HCT116 (cell line): ENCODE measurements at regions not wholly inside any gene's neighbourhood (a gene's known extent, or its start where the extent isn't known, plus 50 kb on each side); places are given as distances from the start of the nearest gene placed in this dataset.

Experiments
- ATAC-seq: fragments of 200-7000 bp; cut with Tn5 transposase; 2 replicates; pipeline ENCODE4 v1.9.1; 2020; ENCODE audit warnings: mild to moderate bottlenecking, moderate library complexity
- BruUV-seq: library from RNA; stranded (reverse); fragments of 400-500 nt; replicated peaks from 2 replicates; lab custom pipeline; 2021; lab: Mats Ljungman, UMichigan
- CTCF ChIA-PET: fragments of 300-600 bp; sonication (Branson Sonifier 250); formaldehyde crosslinking; loops from one replicate; lab custom pipeline; 2021; ENCODE audit warnings: antibody characterized with exemption; lab: Charles Lee
- POLR2A ChIA-PET: fragments of 300-600, 350-600 bp; sonication (Branson Sonifier 250); formaldehyde crosslinking; loops from one replicate; lab custom pipeline; 2021; ENCODE audit warnings: antibody characterized with exemption; lab: Charles Lee
- RAD21 ChIA-PET, 2 experiments: fragments of 300-600 bp; sonication (Branson Sonifier 250); formaldehyde crosslinking; loops; one replicate each; lab custom pipeline; 2023; ENCODE audit warnings: low total read pairs in 2 of 2; ENCODE audit not compliant: uncharacterized antibody in 2 of 2, unreplicated experiment in 2 of 2, low non-redundant PET in 1 of 2; lab: Charles Lee
- DNase-seq: peaks from one replicate; pipeline ENCODE4 v3.0.0-alpha.2; 2010; ENCODE audit warnings: low read depth, low spot score
- H2AFZ ChIP-seq: fragments of 200-600 bp; shearing (Covaris generic), sonication (generic); 2 replicates; pipeline ENCODE4 v1.6.1; 2017; ENCODE audit warnings: low read depth, mixed run types, mixed read lengths, antibody characterized with exemption, low read length; ENCODE audit not compliant: poor library complexity, severe bottlenecking
- H3K27ac ChIP-seq: 2 replicates; pipeline ENCODE4 v1.5.1; 2012; ENCODE audit warnings: low read depth, low read length
- H3K27me3 ChIP-seq: fragments of 200-600 bp; sonication (generic); 2 replicates; pipeline ENCODE4 v1.6.1; 2016; ENCODE audit warnings: mixed run types, low read length, mixed read lengths; ENCODE audit not compliant: insufficient read depth
- H3K36me3 ChIP-seq, 2 experiments: fragments of 200-500 bp in 1 of 2; fragments of 200-600 bp in 1 of 2; sonication (Bioruptor generic) in 1 of 2; sonication (generic) in 1 of 2; 2 replicates each; pipeline versions ENCODE4 v1.5.1 to v1.6.1; 2014 to 2016; ENCODE audit warnings: low read length in 2 of 2, inconsistent platforms in 1 of 2, mixed read lengths in 1 of 2, mixed run types in 1 of 2; ENCODE audit not compliant: insufficient read depth in 2 of 2, control insufficient read depth in 1 of 2
- H3K4me1 ChIP-seq, 2 experiments: fragments of 200-600 bp in 1 of 2; sonication (generic) in 1 of 2; 2 replicates each; pipeline versions ENCODE4 v1.5.1 to v1.6.1; 2012 to 2017; ENCODE audit warnings: low read length in 2 of 2, inconsistent platforms in 1 of 2, mild to moderate bottlenecking in 1 of 2, mixed read lengths in 1 of 2, mixed run types in 1 of 2, moderate library complexity in 1 of 2; ENCODE audit not compliant: insufficient read depth in 2 of 2, control insufficient read depth in 1 of 2
- H3K4me2 ChIP-seq: fragments of 200-600 bp; sonication (generic); 2 replicates; pipeline ENCODE4 v1.6.1; 2017; ENCODE audit warnings: mixed run types, low read length, mixed read lengths
- H3K4me3 ChIP-seq, 2 experiments: fragments of 200-600 bp in 1 of 2; sonication (generic) in 1 of 2; replicated peaks in 1 of 2; 2 replicates each; pipeline ENCODE4 v1.5.1; 2011 to 2016; ENCODE audit warnings: low read length in 2 of 2, control low read depth in 1 of 2, low read depth in 1 of 2, mild to moderate bottlenecking in 1 of 2, mixed read lengths in 1 of 2, mixed run types in 1 of 2
- H3K79me2 ChIP-seq: fragments of 200-600 bp; sonication (generic); 2 replicates; pipeline ENCODE4 v1.6.1; 2017; ENCODE audit warnings: mild to moderate bottlenecking, mixed run types, low read length, moderate library complexity, mixed read lengths; ENCODE audit not compliant: insufficient read depth
- H3K9ac ChIP-seq: fragments of 200-600 bp; sonication (generic); 2 replicates; pipeline ENCODE4 v1.6.1; 2016; ENCODE audit warnings: low read length, mixed read lengths
- H3K9me2 ChIP-seq: fragments of 200-600 bp; sonication (generic), shearing (Covaris generic); 2 replicates; pipeline ENCODE4 v1.6.1; 2017; ENCODE audit warnings: mixed run types, mild to moderate bottlenecking, moderate library complexity; ENCODE audit not compliant: insufficient read depth
- H3K9me3 ChIP-seq, 2 experiments: fragments of 200-500 bp in 1 of 2; fragments of 200-600 bp in 1 of 2; sonication (Bioruptor generic) in 1 of 2; sonication (generic) in 1 of 2; 2 replicates each; pipeline ENCODE4 v1.6.1; 2014 to 2017; ENCODE audit warnings: low read length in 2 of 2, mixed read lengths in 2 of 2, inconsistent platforms in 1 of 2, low read depth in 1 of 2, mild to moderate bottlenecking in 1 of 2, mixed run types in 1 of 2, moderate library complexity in 1 of 2; ENCODE audit not compliant: control insufficient read depth in 1 of 2, insufficient read depth in 1 of 2
- H4K20me1 ChIP-seq: fragments of 200-600 bp; sonication (generic), shearing (Covaris generic); 2 replicates; pipeline ENCODE4 v1.6.1; 2017; ENCODE audit warnings: mixed run types, mild to moderate bottlenecking, moderate library complexity; ENCODE audit not compliant: insufficient read depth
- CEBPB ChIP-seq: IDR thresholded peaks from 2 replicates; pipeline ENCODE4 v1.6.1; 2012; ENCODE audit warnings: low read depth
- EGR1 ChIP-seq: IDR thresholded peaks from 2 replicates; pipeline ENCODE4 v1.6.1; 2012; ENCODE audit warnings: low read depth
- ELF1 ChIP-seq: IDR thresholded peaks from 2 replicates; pipeline ENCODE4 v1.6.1; 2012; ENCODE audit warnings: low read depth, borderline replicate concordance
- POLR2A ChIP-seq: IDR thresholded peaks from 2 replicates; pipeline ENCODE4 v1.7.0; 2011; ENCODE audit warnings: borderline replicate concordance; ENCODE audit not compliant: insufficient read depth, insufficient read length; ENCODE audit errors: extremely low read depth
- POLR2AphosphoS5 ChIP-seq: IDR thresholded peaks from 2 replicates; pipeline ENCODE4 v1.6.1; 2011; ENCODE audit warnings: mild to moderate bottlenecking, low read depth, low read length, moderate library complexity
- REST ChIP-seq: IDR thresholded peaks from 2 replicates; pipeline ENCODE4 v1.6.1; 2012; ENCODE audit warnings: low read depth
- SP1 ChIP-seq: IDR thresholded peaks from 2 replicates; pipeline ENCODE4 v1.6.1; 2012; ENCODE audit warnings: low read depth
- intact Hi-C: fragments of 100-400 bp; cut with micrococcal nuclease; formaldehyde crosslinking; loops from 2 replicates; pipeline ENCODE4 v1.10.0; 2022

DNA sequence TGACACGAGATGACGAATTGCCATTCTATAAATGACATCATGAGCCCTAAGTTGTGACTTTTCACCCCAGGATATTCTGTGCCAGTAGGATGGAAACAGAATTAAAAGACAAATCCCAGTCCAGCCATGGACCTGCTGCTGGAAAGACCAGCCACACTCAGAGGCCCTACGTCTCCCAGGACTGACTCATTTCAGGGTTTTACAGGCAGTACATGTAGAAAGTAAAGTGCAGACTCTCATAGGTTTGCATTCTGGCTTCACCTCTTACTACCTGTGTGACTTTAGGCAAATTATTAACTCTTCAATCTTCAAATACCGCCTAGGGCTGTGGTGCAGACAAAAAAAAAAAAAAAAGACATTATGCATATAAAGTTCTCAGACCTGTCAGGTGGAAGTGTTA, 188.8 kb downstream of the NEBL start:
- DNase-seq, result no peak

More for the DNA sequence above, 188.8 kb downstream of the NEBL start:
- H4K20me1 ChIP-seq, result no peaks in the 10 kb centered on the region
- BruUV-seq, result no TSS peak
- no peak for ATAC-seq
- ChIA-PET POLR2A (no interaction called here), CTCF (no interaction called here), RAD21 (no interaction called here)
- no peak overlapping the region for H2AFZ ChIP-seq
- H3K27me3 ChIP-seq, result no peaks in the 10 kb centered on the region; the same call in 1 of the 2 replicates
- no peaks in the 10 kb centered on the region for H3K9me2 ChIP-seq
- no peaks in the 10 kb centered on the region for H3K79me2 ChIP-seq
- no peak overlapping the region for H3K4me3 ChIP-seq
- no peaks in the 10 kb centered on the region for H3K4me1 ChIP-seq
- no peak overlapping the region for H3K27ac ChIP-seq
- TF ChIP-seq CEBPB (no peak), REST (no peak), EGR1 (no peak), POLR2A (no peak), POLR2AphosphoS5 (no peak), ELF1 (no peak), SP1 (no peak)
- no peak overlapping the region for H3K4me2 ChIP-seq
- intact Hi-C loops, result no loop called here
- H3K9me3 ChIP-seq, result no peaks in the 10 kb centered on the region
- H3K9ac ChIP-seq, result no peak overlapping the region
- no peaks in the 10 kb centered on the region for H3K36me3 ChIP-seq
